Lung (tissue), 11 donors: ENCODE measurements at regions not wholly inside any gene's neighbourhood (a gene's known extent, or its start where the extent isn't known, plus 50 kb on each side); places are given as distances from the start of the nearest gene placed in this dataset.

Experiments used
- ATAC-seq: fragments of 200-7000 bp; cut with Tn5 transposase; one replicate; pipeline ENCODE4 v1.9.1; 2020; ENCODE audit warnings: moderate number of reproducible peaks; ENCODE audit not compliant: insufficient read depth, low FRiP score
- DNase-seq, 3 donors: peaks; one replicate each; pipeline ENCODE4 v3.0.0-alpha.2; 2013 to 2017
- H3K27ac ChIP-seq, 2 donors: one replicate each; pipeline ENCODE4 v1.5.1; 2013; ENCODE audit warnings: mild to moderate bottlenecking in 2 of 2, moderate library complexity in 2 of 2, control low read depth in 1 of 2, inconsistent platforms in 1 of 2, low read depth in 1 of 2, low read length in 1 of 2
- H3K27me3 ChIP-seq, 3 donors: one replicate each; pipeline ENCODE4 v1.5.1; 2013; ENCODE audit warnings: low read length in 2 of 3; ENCODE audit not compliant: control insufficient read depth in 3 of 3, insufficient read depth in 3 of 3
- H3K36me3 ChIP-seq, 4 donors: one replicate each; pipeline ENCODE4 v1.5.1; 2013; ENCODE audit warnings: low read length in 4 of 4, mild to moderate bottlenecking in 1 of 4, moderate library complexity in 1 of 4; ENCODE audit not compliant: control insufficient read depth in 4 of 4, insufficient read depth in 4 of 4
- H3K4me1 ChIP-seq, 5 donors: one replicate each; pipeline ENCODE4 v1.5.1; 2013; ENCODE audit warnings: low read length in 5 of 5, mild to moderate bottlenecking in 2 of 5, moderate library complexity in 1 of 5; ENCODE audit not compliant: control insufficient read depth in 5 of 5, insufficient read depth in 5 of 5
- H3K4me3 ChIP-seq: one replicate; pipeline ENCODE4 v1.5.1; 2013; ENCODE audit warnings: mild to moderate bottlenecking, control low read depth, moderate library complexity
- H3K9ac ChIP-seq, 2 donors: one replicate each; pipeline ENCODE4 v1.5.1; 2013; ENCODE audit warnings: low read length in 2 of 2, control low read depth in 1 of 2; ENCODE audit not compliant: insufficient read depth in 1 of 2
- H3K9me3 ChIP-seq, 4 donors: one replicate each; pipeline ENCODE4 v1.5.1; 2013; ENCODE audit warnings: low read length in 3 of 4, mild to moderate bottlenecking in 1 of 4, moderate library complexity in 1 of 4; ENCODE audit not compliant: control insufficient read depth in 4 of 4, insufficient read depth in 3 of 4
- WGBS, 2 donors: extraction: QIAGEN DNeasy Blood & Tissue Kit; methylation state at CpG; one replicate each; pipeline ENCODE4 v1.1.7; 2013; 5-methylcytosine and 5-hydroxymethylcytosine counted together
- TF ChIP-seq, protein P1 (sequence below): IDR thresholded peaks from 2 replicates; pipeline ENCODE4 v1.5.1; 2012; ENCODE audit warnings: mild to moderate bottlenecking; ENCODE audit errors: control extremely low read depth, extremely low read depth
- donor health status: control.
- donor health status: control.
- donor health status: Bipolar disorder and iron deficiency.
- donor health status: healthy.
- donor health status: DM: yes; HTN: yes; CAD: no.

DNA sequence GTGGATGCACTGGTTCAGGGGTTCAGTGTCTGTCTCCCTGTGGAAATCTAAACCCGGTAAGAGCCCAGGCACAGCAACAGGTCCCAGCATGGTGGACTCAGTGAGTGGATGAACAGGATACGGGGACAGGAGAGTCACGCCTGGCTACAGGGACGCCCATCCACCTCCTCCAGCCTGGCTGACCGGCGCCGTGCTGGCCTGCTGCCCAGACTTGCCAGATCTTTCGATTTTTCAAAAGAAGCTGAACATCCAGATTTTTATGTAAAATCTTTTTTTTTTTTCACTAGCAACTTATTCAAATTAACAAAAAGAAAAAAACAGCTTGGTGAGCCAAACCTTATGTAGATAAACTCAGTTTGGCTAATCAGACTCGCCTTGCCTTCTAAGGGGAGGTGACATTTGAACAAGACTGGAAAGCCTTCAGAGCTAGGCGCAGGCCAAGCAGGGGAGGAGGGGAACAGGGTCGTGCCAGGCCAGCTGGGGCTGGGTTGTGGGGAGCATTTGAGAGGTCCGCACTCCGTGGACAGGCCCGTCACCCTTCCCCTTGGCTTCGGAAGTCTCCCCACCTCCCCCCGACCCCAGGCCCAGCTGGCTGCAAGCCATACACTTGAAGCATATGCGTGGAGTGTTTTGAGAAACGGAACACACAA, 87.8 kb upstream of the NCOR2 start:
- H3K9ac ChIP-seq, result no peak overlapping the region
- H3K36me3 ChIP-seq, result no peaks in the 10 kb centered on the region
- peaks cover 0 to 2% (median under 1%) of the 10 kb centered on the region in 4 donors for H3K9me3 ChIP-seq
- H3K4me3 ChIP-seq, result no peak overlapping the region
- no peaks in the 10 kb centered on the region for H3K27me3 ChIP-seq
- peaks cover 3 to 32% (median 11%) of the 10 kb centered on the region in 5 donors for H3K4me1 ChIP-seq
- TF ChIP-seq, protein P1, sequence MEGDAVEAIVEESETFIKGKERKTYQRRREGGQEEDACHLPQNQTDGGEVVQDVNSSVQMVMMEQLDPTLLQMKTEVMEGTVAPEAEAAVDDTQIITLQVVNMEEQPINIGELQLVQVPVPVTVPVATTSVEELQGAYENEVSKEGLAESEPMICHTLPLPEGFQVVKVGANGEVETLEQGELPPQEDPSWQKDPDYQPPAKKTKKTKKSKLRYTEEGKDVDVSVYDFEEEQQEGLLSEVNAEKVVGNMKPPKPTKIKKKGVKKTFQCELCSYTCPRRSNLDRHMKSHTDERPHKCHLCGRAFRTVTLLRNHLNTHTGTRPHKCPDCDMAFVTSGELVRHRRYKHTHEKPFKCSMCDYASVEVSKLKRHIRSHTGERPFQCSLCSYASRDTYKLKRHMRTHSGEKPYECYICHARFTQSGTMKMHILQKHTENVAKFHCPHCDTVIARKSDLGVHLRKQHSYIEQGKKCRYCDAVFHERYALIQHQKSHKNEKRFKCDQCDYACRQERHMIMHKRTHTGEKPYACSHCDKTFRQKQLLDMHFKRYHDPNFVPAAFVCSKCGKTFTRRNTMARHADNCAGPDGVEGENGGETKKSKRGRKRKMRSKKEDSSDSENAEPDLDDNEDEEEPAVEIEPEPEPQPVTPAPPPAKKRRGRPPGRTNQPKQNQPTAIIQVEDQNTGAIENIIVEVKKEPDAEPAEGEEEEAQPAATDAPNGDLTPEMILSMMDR, result no peak
- ATAC-seq (peak; percentile 60), DNase-seq (peak; percentile 83 to 90 (median 89))
- peak overlapping the region; percentile 68 to 86 for H3K27ac ChIP-seq
- WGBS, 2 donors, result 30 to 37% methylated on average over 18 of the region's 18 CpGs

DNA sequence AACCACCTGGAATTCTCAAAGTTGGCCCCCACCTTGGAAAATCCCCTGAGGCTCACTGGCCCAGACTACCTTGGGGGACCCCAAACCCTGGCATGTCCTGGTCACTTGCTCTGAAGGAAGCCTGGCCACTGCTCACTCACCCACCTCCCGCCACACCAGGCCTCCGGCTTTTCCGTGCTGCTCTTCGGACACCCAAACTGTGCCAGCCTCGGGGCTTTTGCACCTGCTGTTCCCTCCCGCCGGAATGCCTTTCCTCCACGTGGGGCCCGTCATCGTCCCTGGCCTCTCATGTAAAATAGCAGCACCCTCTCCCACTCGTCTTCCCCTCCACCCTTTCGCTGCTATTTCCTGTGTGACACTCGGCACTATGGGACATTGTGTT, 87.2 kb upstream of the NCOR2 start:
- Histone ChIP-seq H3K4me1 (peaks cover 3 to 32% (median 11%) of the 10 kb centered on the region in 5 donors), H3K27ac (peak overlapping the region; percentile 68), H3K4me3 (no peak overlapping the region), H3K27me3 (no peaks in the 10 kb centered on the region), H3K9ac (no peak overlapping the region), H3K36me3 (no peaks in the 10 kb centered on the region), H3K9me3 (peaks cover 0 to 3% (median 0%) of the 10 kb centered on the region in 4 donors)
- ATAC-seq (no peak), DNase-seq (peak in 1 of 3 donors; percentile 19)
- 64 to 76% methylated on average over 13 of the region's 13 CpGs for WGBS, 2 donors
- TF ChIP-seq, protein P1, result no peak

DNA sequence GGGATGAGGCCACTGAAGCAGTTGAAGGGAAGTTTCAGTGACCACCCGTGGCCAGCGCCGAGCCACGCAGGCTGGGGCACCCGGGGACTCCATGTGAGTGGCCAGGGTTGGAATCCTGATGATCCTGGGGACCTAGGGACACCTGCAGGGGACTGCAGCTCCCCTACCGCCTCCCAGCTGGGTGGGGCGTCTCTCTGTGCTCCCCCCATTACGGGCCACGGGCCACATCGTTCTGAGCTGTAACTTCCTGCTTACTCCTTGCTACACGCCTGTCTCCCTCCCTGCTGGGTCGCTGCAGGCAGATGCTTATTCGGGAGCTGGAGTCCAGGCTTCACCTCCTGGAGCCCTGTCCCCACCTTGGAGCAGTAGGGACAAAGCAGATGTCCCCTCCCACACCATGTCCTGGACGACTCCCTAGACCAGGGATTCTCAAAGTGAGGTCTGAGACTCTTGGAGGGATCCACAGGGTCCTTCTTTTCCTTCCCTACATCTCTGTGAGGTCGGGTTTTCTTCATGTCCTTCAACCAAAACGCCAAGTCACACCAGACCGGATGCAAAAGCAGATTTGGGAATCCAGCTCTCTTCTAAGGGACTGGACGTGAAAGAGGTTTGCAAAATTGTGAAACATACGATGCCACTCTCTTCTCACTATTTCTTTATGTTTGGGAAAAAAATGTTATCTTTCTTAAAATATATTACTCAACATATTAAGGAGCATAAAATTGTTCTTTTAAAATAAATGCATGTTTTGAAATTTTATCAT, 85.9 kb upstream of the NCOR2 start:
- TF ChIP-seq, protein P1, result no peak
- DNase-seq (peak in 2 of 3 donors; percentile 66 to 76), ATAC-seq (no peak)
- Histone ChIP-seq H3K27me3 (no peaks in the 10 kb centered on the region), H3K36me3 (no peaks in the 10 kb centered on the region), H3K9ac (no peak overlapping the region), H3K4me3 (no peak overlapping the region), H3K9me3 (peaks cover 0 to 12% (median 4%) of the 10 kb centered on the region in 4 donors), H3K27ac (no peak overlapping the region), H3K4me1 (peaks cover 3 to 32% (median 11%) of the 10 kb centered on the region in 5 donors)
- 28 to 49% methylated on average over 19 of the region's 19 CpGs for WGBS, 2 donors
